GM18870 (cell line): ENCODE measurements at regions not wholly inside any gene's neighbourhood (a gene's known extent, or its start where the extent isn't known, plus 50 kb on each side); places are given as distances from the start of the nearest gene placed in this dataset.
A peak's percentile ranks its signal among the peaks of the same experiment; 100 is the strongest.
"Not testable (repeated sequence)": the region's sequence is repeated elsewhere in the genome, so short reads cannot be mapped to it uniquely, and the experiment has no call there.

Experiments used
- ATAC-seq: cut with Tn5 transposase; IDR thresholded peaks from one replicate; pipeline ENCODE4 v1.9.1; 2021; ENCODE audit warnings: moderate library complexity; ENCODE audit not compliant: unreplicated experiment

DNA sequence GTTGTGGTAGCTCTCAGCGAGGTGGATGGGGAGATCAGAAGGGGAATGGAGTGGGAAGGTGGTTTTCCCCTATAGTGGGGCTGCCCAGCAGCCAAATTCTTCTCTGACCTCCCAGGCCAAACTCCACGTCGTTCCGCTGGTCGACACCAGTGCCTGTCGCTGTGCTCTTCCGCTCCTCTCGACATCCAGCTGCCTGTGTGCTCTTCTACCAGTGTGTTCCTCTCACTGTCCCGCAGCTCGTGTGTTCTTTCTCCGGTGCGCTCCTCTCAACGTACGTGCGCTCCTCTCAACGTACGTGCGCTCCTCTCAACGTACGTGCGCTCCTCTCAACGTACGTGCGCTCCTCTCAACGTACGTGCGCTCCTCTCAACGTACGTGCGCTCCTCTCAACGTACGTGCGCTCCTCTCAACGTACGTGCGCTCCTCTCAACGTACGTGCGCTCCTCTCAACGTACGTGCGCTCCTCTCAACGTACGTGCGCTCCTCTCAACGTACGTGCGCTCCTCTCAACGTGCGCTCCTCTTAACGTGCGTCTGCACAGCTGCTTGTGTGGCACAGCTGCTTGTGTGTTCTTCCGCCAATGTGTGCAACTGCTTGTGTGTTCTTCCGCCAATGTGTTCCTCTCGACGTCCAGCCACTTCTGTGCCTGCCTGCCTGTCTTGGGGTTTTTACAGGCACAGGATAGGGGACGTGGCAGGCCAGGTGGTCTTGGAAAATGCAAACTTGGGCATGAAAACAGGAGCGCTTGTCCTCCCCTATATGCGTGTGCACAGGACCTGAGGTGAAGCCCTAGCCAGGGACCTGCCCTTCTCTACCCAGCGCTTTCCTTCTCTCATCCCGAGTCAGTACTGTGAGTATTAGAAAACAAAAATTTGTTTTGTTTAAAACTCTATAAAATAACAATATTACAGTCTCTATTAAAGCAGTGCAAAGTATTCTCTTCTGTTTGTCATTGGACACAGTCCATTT lies 991.1 kb downstream of the GBE1 start:
- peak; percentile 50 for ATAC-seq

DNA sequence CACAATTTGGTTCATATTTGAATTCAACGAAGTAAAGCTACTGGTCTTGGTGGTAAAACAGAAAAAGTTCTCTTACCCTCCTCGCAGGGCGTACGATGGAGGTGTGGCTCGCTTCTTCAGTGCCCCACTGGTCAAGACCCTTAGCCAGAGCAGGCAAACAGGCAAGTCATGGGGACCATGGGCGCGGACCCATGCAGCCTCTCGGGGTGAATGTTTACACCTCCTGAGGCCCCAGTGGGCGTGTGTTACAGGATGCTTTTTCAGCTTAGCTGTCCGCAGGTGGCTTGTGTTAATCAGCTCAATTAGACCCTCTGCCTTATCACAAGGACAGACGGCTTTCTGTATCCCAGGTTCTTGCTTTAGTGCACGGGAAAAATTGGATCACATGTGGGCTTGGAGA lies 991.8 kb downstream of the GBE1 start:
- ATAC-seq = no peak

DNA sequence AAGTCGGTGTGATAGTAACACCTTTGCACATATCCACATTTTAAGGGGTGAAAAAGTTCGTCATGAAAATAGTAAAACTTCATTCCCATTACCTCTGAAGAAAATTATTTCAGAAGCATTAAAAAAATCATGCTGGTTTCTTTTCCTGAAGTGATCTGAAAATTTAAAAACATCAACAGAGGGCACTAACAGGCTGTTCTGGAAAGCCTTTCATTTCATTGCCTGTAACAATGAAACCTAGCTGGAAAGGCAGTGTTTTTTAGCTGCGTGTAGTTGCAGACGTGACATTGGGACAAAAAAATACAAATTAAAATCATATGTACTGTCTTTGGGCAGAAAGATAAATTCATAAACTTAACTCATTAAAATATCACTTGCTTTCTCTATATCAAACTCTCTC lies 993.8 kb downstream of the GBE1 start:
- ATAC-seq = no peak

DNA sequence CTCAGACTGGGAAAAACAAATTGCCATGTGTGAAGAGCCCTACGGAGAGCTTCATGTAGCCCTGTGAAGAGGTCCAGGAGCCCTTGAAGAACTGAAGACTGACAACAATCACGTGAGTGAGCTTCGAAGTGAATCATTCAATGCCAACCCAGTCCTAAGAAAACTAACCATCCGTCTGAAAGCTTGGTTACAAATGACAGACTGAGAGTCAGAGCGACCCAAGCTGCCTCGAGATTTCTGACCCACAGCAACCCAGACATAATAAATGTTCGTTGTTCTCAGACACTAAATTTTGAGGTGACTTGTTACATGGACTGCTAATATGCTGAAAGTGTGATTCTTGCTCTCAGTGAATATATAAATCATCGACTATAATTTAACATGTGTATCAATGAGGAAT lies 987.2 kb upstream of the ROBO1 start:
- no peak for ATAC-seq

DNA sequence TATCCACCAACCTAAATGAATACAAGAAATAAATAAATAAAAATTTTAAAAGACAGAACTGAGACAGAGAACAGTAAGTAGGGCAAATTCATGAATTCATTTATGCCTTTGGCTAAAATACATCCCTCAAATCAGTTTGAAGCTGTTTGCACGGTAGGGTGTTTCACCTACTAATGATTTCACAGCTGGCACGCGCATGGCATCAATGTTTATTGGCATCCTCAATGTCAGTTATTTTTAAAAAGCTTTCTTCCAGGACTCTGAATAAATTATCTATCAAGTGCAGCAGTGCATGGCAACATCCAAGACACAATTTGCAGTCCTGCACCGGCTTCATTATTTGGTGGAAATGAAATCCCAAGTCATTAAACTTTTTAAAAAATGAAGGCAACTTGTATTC lies 985.2 kb upstream of the ROBO1 start:
- no peak for ATAC-seq

DNA sequence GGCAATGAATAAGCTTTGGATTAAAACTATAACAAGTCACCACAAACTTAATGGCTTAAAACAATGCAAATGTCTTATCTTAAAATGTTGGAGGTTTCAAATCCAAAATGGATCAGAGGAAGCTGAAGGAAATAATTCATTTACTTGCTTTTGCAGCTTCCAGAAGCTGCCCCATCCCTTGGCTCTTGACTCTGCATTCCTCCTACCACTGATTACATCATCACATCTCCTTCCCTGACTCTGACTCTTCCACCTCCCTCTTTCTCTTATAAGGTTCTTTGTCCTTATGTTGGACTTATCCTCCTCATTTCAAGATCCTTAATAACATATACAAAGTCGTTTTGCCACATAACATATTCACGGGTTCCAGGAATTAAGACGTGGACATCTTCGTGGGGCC lies 982.8 kb upstream of the ROBO1 start:
- ATAC-seq = no peak

DNA sequence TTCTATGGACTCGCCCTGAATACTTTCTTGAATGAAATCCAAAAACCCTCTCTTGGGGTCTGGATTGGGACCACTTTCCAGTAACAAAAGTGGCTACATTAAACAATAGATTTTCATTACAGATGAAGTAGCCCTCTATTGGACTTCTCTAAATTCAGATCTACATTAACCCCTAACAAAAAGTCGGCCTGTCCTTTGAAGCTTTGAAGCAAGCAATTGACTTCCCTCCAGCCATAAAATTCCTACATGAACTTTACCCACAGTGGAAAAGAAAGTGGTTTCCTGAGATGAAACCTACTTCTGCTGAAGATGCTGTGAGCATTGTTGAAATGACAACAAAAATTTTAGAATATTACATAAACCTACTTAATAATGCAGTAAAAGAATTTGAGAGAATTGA lies 967.1 kb upstream of the ROBO1 start:
- no peak for ATAC-seq

DNA sequence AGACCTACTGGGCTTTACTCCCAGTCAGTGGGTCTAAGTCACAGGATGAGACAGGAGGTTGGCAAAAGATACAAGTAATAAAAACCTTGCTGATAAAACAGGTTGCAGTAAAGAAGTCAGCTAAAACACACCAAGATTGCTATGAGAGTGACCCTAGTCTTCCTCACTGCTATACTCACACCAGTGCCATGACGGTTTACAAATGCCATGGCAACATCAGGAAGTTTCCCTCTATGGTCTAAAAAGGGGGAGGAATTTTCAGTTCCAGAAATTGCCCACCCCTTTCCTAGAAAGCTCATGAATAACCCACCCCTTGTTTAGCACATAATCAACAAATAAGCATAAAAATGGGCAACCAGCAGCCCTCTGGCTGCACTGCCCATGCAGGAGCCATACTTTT lies 966.7 kb upstream of the ROBO1 start:
- ATAC-seq = no peak

DNA sequence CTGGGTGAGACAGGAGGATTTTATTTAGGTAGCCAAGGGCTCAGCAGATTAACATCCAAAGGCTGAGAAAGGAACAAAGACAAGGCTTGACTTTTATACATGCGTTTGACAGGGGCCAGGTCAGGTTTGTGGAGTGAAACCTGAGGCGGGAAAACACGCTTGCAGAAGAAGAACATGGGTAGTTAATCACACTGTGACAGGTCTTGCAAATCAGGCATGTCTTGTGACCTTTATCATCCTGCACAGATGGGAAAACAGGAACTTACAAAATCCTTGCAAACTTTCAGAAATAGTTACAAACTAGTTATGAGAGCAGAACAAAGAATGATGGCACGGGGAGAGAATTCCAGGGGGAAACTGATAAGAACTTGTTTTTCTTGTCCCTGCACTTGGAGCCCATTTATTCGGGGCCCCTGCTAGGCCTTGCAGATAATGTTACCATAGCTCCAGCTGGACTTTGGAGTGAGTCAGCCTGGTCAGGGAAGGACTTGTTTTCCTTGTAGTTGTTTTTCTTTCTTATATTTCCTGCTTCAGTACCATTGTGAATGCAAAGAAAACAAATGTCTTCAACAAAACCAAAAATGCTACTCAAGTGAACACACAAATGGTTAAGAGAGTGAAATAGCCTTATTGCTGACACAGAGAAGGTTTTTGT lies 965.9 kb upstream of the ROBO1 start:
- no peak for ATAC-seq

DNA sequence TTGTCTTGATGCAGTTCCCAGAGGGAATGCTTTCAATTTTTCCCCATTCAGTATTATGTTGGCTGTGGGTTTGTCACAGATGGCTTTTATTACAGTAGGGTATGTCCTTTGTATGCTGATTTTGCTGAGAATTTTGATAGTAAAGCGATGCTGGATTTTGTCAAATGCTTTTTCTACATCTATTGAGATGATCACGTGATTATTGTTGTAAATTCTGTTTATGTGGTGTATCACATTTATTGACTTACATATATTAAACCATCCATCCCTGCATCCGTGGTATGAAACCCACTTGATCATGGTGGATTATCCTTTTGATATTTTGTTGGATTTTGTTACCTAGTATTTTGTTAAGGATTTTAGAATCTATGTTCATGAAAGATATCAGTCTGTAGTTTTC lies 959.8 kb upstream of the ROBO1 start:
- not testable (repeated sequence) for ATAC-seq

DNA sequence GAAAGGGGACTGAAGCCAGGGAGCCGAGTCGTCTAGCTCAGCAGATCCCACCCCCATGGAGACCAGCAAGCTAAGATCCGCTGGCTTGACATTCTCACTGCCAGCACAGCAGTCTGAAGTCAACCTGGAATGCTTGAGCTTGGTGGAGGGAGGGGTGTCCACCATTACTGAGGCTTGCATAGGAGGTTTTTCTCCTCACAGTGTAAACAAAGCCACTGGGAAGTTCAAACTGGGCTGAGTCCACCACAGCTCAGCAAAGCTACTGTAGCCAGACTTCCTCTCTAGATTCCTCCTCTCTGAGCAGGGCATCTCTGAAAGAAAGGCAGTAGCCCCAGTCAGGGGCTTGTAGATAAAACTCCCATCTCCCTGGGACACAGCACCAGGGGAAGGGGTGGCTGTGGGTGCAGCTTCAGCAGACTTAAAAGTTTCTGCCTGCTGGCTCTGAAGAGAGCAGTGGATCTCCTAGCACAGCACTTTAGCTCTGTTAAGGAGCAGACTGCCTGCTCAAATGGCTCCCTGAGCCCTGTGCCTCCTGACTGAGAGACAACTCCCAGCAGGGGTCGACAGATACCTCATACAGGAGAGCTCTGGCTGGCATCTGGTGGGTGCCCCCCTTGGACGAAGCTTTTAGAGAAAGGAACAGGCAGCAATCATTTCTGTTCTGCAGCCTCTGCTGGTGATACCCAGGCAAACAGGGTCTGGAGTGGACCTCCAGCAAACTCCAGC lies 942.0 kb upstream of the ROBO1 start:
- ATAC-seq = not testable (repeated sequence)

DNA sequence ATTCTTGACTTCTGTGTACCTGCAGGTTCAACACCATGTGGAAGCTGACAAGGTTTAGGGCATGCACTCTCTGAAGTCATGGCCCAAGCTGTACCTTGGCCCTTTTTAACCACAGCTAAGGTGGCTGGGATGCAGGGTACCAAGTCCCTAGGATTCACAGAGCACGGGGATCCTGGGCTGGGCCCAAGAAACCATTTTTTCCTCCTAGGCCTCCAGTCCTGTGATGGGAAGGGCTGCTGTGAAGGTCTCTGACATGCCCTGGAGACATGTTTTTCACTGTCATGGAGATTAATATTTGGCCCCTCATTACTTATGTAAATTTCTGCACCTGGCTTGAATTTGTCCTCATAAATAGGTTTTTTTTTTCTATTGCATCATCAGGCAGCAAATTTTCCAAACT lies 937.5 kb upstream of the ROBO1 start:
- no peak for ATAC-seq

DNA sequence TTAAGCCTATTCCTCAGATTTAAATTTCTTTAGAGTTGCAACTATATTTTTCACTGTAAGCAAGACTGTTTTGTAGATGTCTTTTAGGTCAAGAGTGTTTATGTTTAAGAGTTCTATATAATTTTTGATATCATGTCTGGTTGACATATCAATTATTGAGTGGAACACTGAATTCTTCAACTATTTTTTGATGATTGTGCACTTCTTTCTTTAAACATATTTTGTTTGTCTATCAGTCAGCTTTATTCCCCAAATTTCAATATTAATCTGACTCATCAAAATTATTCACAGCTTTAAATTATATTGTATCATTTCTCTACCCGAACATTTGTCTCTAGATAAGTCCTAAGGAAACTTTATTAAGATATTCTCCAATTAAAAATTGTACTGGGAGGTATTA lies 933.6 kb upstream of the ROBO1 start:
- ATAC-seq = no peak

DNA sequence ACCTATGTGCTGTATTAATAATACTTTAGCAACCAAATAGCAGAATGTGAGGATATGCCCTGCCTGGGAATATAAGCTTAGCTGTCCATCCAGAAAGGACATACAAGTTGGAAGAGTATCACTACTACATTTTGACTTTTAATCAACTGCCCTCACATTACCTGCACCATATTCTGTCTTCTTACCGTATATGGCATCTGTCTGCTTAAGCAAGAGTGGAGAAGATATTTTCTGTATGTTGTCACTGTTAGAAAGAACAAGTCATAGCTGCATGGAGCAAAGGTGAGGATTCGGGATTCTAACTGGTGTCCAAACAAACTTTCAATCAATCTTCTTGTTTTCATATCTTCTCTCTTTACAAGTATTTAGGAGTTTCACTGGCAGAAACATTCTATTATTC lies 929.5 kb upstream of the ROBO1 start:
- no peak for ATAC-seq

DNA sequence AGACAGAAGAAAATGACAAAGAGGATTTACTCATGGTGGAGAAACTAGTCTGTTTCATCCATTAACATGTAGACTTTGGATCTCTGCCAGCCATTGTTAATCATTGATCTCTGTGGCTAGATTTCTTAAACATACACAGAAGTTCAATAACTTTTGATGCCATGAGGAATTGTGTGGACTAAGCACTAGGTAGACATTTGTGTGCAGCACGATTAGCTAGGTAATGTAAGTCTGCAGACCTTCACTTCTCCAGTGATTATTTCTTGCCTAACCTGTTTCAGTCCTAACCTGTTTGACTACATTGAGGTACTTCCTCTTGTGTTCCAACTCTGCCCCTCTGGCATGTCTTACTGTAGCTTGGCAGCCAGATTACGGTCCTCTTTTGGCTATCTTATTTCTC lies 928.5 kb upstream of the ROBO1 start:
- no peak for ATAC-seq

DNA sequence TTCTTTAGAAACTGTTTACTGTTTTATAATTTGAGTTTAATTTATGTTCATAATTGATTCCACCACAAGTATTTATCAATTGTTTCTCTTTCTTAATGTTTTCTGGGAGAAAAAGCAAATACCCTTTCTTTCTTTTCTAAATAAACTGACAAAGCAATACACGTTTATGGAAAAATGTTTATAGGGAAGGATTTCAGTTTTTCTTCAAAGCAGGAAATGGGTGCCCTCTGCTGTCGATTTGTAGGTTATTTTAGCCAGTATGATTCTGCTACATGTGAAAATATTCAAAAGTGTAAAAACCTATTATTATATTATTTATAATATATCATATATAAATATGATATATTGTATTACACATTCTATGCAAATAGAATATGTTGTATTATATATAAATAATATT lies 921.0 kb upstream of the ROBO1 start:
- no peak for ATAC-seq

DNA sequence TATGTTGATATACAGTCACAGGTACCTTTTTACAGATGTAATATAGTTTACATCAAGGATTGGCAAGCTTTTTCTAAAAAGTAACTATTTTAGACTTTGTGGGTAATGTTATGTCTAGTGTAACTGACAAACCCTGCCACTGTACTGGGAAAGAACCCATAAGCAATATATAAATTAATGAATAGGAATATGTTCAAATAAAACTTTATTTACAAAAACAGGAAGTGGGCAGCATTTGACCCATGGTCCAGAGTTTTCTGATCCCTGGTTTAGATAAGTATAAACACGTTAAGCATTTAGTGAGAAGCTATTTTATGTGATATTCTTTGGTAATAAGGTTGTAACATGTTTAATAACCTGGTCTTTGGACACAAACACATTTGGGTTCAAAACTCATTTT lies 915.2 kb upstream of the ROBO1 start:
- ATAC-seq = no peak

DNA sequence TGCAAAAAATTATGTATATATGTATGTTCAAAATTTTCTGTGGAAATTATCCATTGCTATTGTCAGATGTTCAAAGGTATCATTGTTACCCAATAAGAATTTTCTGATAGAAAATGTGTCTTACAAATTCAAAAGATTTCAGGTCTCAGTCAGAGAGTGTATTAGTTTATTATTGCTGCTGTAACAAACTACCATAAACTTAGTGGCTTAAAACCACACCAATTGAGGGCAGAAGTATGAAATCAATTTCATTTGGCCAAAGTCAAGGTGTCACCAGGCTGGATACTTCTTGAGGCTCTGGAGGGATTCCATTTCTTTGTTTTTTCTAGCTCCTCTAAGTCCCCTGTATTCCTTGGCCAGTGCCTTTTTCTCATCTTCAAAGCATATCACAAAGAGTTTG lies 914.4 kb upstream of the ROBO1 start:
- no peak for ATAC-seq

DNA sequence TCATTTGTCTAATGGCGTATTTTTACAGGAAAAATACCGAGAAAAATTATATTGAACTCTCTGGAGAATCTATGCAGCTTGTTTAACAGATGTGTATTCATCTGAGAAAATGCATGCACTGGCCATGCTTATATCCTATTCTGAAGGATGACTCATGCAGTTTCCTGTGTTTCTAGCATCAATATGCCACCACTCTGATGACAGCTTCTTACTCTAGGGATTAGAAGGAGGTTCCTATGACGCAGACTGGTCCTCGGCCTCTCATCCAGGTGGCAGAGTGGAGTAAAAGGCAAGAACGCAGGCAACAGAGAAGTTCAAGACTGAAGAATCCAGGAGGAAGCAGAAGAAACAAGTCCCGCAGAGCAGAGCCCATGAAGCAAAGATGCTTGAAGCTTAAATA lies 910.0 kb upstream of the ROBO1 start:
- peak; percentile 89 for ATAC-seq

DNA sequence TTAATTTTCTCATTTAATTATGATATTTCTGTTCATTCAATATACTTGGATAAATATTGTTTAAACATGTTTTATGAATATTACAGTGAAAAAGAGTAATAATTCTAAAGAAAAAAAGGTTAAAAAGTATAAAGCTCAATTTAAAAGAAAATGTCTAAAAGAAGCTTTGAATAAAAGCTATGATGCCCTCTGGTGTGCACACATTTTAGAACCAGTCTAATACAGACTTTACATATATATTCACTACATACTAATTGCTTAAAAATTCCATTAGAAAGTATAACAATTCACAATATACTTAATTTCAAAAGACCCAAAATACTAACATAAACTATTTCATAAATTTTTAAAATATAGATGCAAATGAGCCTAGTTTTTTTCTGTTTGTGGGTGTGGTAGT lies 909.1 kb upstream of the ROBO1 start:
- ATAC-seq = no peak

DNA sequence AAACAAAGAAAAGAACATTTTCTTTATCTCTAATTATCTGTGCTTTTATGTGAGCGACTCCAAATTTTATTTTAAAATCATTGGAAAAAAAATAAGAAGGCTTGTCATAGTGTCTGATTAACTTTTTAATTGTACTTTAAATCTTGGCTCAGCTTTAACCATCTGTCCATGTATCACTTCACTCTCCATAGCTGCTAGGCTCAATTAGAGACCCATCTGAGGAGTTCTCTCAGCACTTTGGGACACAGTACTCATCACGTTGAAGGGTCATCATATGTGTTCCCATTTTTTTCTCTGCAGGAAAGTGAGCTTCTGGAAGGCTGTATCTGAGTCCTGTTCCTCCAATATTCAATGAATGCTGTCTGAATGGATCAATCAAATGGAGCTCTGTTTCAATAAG lies 908.5 kb upstream of the ROBO1 start:
- no peak for ATAC-seq

DNA sequence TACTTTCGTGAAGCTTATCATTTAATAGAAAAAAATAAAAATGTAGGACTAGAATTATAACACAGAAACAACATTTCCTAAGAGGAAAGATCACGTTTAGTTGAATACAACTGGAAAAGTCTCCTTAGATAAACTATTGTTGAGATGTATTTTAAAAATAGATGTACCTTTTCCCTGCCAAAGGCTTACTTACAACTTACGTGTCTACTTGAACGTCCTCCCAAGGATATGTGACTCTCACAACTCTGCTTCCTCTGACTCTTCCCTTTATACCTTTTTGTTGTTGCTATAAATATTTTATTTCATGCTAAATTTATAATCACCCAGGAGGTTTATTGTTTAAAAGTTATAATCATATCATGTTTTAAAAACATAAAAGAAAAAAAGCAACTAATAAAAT lies 908.0 kb upstream of the ROBO1 start:
- no peak for ATAC-seq
